Medulla oblongata (tissue), 1 donor: ENCODE measurements at regions not wholly inside any gene's neighbourhood (a gene's known extent, or its start where the extent isn't known, plus 50 kb on each side); places are given as distances from the start of the nearest gene placed in this dataset.

ENCODE experiments used
- DNase-seq: peaks from one replicate; pipeline ENCODE4 v3.0.0-alpha.2; 2015; ENCODE audit errors: extremely low spot score

GRCh38 chr9:20001058-20001457, 212.2 kb upstream of the SLC24A2 start:
- DNase-seq, result no peak

GRCh38 chr9:19999491-20000057, 210.7 kb upstream of the SLC24A2 start:
- no peak for DNase-seq

- DNase-seq, result no peak
Measured at GRCh38 chr9:19998823-19999455, 210.1 kb upstream of the SLC24A2 start.

- no peak for DNase-seq
Measured at GRCh38 chr9:19998153-19998552, 209.3 kb upstream of the SLC24A2 start.

GRCh38 chr9:19995619-19996018, 206.8 kb upstream of the SLC24A2 start:
- no peak for DNase-seq

GRCh38 chr9:19994296-19994695, 205.5 kb upstream of the SLC24A2 start:
- no peak for DNase-seq

GRCh38 chr9:19992556-19992955, 203.7 kb upstream of the SLC24A2 start:
- no peak for DNase-seq

GRCh38 chr9:19989213-19989612, 200.4 kb upstream of the SLC24A2 start:
- no peak for DNase-seq

- peak; percentile 70 for DNase-seq
Measured at GRCh38 chr9:19988281-19988680, 199.4 kb upstream of the SLC24A2 start.

- no peak for DNase-seq
Measured at GRCh38 chr9:19985081-19985480, 196.2 kb upstream of the SLC24A2 start.

- DNase-seq, result no peak
Measured at GRCh38 chr9:19976226-19976625, 187.4 kb upstream of the SLC24A2 start.

GRCh38 chr9:19975499-19975898, 186.7 kb upstream of the SLC24A2 start:
- DNase-seq, result no peak

- no peak for DNase-seq
Measured at GRCh38 chr9:19969721-19970120, 180.9 kb upstream of the SLC24A2 start.

GRCh38 chr9:19967888-19968459, 179.1 kb upstream of the SLC24A2 start:
- DNase-seq, result no peak

- no peak for DNase-seq
Measured at GRCh38 chr9:19967216-19967887, 178.5 kb upstream of the SLC24A2 start.

GRCh38 chr9:19965336-19965735, 176.5 kb upstream of the SLC24A2 start:
- no peak for DNase-seq

- peak; percentile 7 for DNase-seq
Measured at GRCh38 chr9:19947996-19948395, 159.2 kb upstream of the SLC24A2 start.

- peak; percentile 37 for DNase-seq
Measured at GRCh38 chr9:19946441-19947109, 157.7 kb upstream of the SLC24A2 start.

GRCh38 chr9:19941874-19942273, 153.0 kb upstream of the SLC24A2 start:
- no peak for DNase-seq

- no peak for DNase-seq
Measured at GRCh38 chr9:19940811-19941535, 152.1 kb upstream of the SLC24A2 start.

- no peak for DNase-seq
Measured at GRCh38 chr9:19939734-19940278, 151.0 kb upstream of the SLC24A2 start.
